HCT116 (cell line): ENCODE measurements at regions not wholly inside any gene's neighbourhood (a gene's known extent, or its start where the extent isn't known, plus 50 kb on each side); places are given as distances from the start of the nearest gene placed in this dataset.

Experiments used
- ATAC-seq: fragments of 200-7000 bp; cut with Tn5 transposase; 2 replicates; pipeline ENCODE4 v1.9.1; 2020; ENCODE audit warnings: mild to moderate bottlenecking, moderate library complexity
- BruUV-seq: library from RNA; stranded (reverse); fragments of 400-500 nt; replicated peaks from 2 replicates; lab custom pipeline; 2021; lab: Mats Ljungman, UMichigan
- CTCF ChIA-PET: fragments of 300-600 bp; sonication (Branson Sonifier 250); formaldehyde crosslinking; loops from one replicate; lab custom pipeline; 2021; ENCODE audit warnings: antibody characterized with exemption; lab: Charles Lee
- POLR2A ChIA-PET: fragments of 300-600, 350-600 bp; sonication (Branson Sonifier 250); formaldehyde crosslinking; loops from one replicate; lab custom pipeline; 2021; ENCODE audit warnings: antibody characterized with exemption; lab: Charles Lee
- RAD21 ChIA-PET, 2 experiments: fragments of 300-600 bp; sonication (Branson Sonifier 250); formaldehyde crosslinking; loops; one replicate each; lab custom pipeline; 2023; ENCODE audit warnings: low total read pairs in 2 of 2; ENCODE audit not compliant: uncharacterized antibody in 2 of 2, unreplicated experiment in 2 of 2, low non-redundant PET in 1 of 2; lab: Charles Lee
- DNase-seq: peaks from one replicate; pipeline ENCODE4 v3.0.0-alpha.2; 2010; ENCODE audit warnings: low read depth, low spot score
- H2AFZ ChIP-seq: fragments of 200-600 bp; shearing (Covaris generic), sonication (generic); 2 replicates; pipeline ENCODE4 v1.6.1; 2017; ENCODE audit warnings: low read depth, mixed run types, mixed read lengths, antibody characterized with exemption, low read length; ENCODE audit not compliant: poor library complexity, severe bottlenecking
- H3K27ac ChIP-seq: 2 replicates; pipeline ENCODE4 v1.5.1; 2012; ENCODE audit warnings: low read depth, low read length
- H3K27me3 ChIP-seq: fragments of 200-600 bp; sonication (generic); 2 replicates; pipeline ENCODE4 v1.6.1; 2016; ENCODE audit warnings: mixed run types, low read length, mixed read lengths; ENCODE audit not compliant: insufficient read depth
- H3K36me3 ChIP-seq, 2 experiments: fragments of 200-500 bp in 1 of 2; fragments of 200-600 bp in 1 of 2; sonication (Bioruptor generic) in 1 of 2; sonication (generic) in 1 of 2; 2 replicates each; pipeline versions ENCODE4 v1.5.1 to v1.6.1; 2014 to 2016; ENCODE audit warnings: low read length in 2 of 2, inconsistent platforms in 1 of 2, mixed read lengths in 1 of 2, mixed run types in 1 of 2; ENCODE audit not compliant: insufficient read depth in 2 of 2, control insufficient read depth in 1 of 2
- H3K4me1 ChIP-seq, 2 experiments: fragments of 200-600 bp in 1 of 2; sonication (generic) in 1 of 2; 2 replicates each; pipeline versions ENCODE4 v1.5.1 to v1.6.1; 2012 to 2017; ENCODE audit warnings: low read length in 2 of 2, inconsistent platforms in 1 of 2, mild to moderate bottlenecking in 1 of 2, mixed read lengths in 1 of 2, mixed run types in 1 of 2, moderate library complexity in 1 of 2; ENCODE audit not compliant: insufficient read depth in 2 of 2, control insufficient read depth in 1 of 2
- H3K4me2 ChIP-seq: fragments of 200-600 bp; sonication (generic); 2 replicates; pipeline ENCODE4 v1.6.1; 2017; ENCODE audit warnings: mixed run types, low read length, mixed read lengths
- H3K4me3 ChIP-seq, 2 experiments: fragments of 200-600 bp in 1 of 2; sonication (generic) in 1 of 2; replicated peaks in 1 of 2; 2 replicates each; pipeline ENCODE4 v1.5.1; 2011 to 2016; ENCODE audit warnings: low read length in 2 of 2, control low read depth in 1 of 2, low read depth in 1 of 2, mild to moderate bottlenecking in 1 of 2, mixed read lengths in 1 of 2, mixed run types in 1 of 2
- H3K79me2 ChIP-seq: fragments of 200-600 bp; sonication (generic); 2 replicates; pipeline ENCODE4 v1.6.1; 2017; ENCODE audit warnings: mild to moderate bottlenecking, mixed run types, low read length, moderate library complexity, mixed read lengths; ENCODE audit not compliant: insufficient read depth
- H3K9ac ChIP-seq: fragments of 200-600 bp; sonication (generic); 2 replicates; pipeline ENCODE4 v1.6.1; 2016; ENCODE audit warnings: low read length, mixed read lengths
- H3K9me2 ChIP-seq: fragments of 200-600 bp; sonication (generic), shearing (Covaris generic); 2 replicates; pipeline ENCODE4 v1.6.1; 2017; ENCODE audit warnings: mixed run types, mild to moderate bottlenecking, moderate library complexity; ENCODE audit not compliant: insufficient read depth
- H3K9me3 ChIP-seq, 2 experiments: fragments of 200-500 bp in 1 of 2; fragments of 200-600 bp in 1 of 2; sonication (Bioruptor generic) in 1 of 2; sonication (generic) in 1 of 2; 2 replicates each; pipeline ENCODE4 v1.6.1; 2014 to 2017; ENCODE audit warnings: low read length in 2 of 2, mixed read lengths in 2 of 2, inconsistent platforms in 1 of 2, low read depth in 1 of 2, mild to moderate bottlenecking in 1 of 2, mixed run types in 1 of 2, moderate library complexity in 1 of 2; ENCODE audit not compliant: control insufficient read depth in 1 of 2, insufficient read depth in 1 of 2
- H4K20me1 ChIP-seq: fragments of 200-600 bp; sonication (generic), shearing (Covaris generic); 2 replicates; pipeline ENCODE4 v1.6.1; 2017; ENCODE audit warnings: mixed run types, mild to moderate bottlenecking, moderate library complexity; ENCODE audit not compliant: insufficient read depth
- EZH2phosphoT487 ChIP-seq: fragments of 200-600 bp; IDR thresholded peaks from 2 replicates; pipeline ENCODE4 v1.6.1; 2018; ENCODE audit warnings: antibody characterized with exemption, borderline replicate concordance
- FOSL1 ChIP-seq: IDR thresholded peaks from 2 replicates; pipeline ENCODE4 v1.6.1; 2012; ENCODE audit warnings: low read depth
- JUND ChIP-seq: IDR thresholded peaks from 2 replicates; pipeline ENCODE4 v1.6.1; 2012
- SP1 ChIP-seq: IDR thresholded peaks from 2 replicates; pipeline ENCODE4 v1.6.1; 2012; ENCODE audit warnings: low read depth
- SRF ChIP-seq: IDR thresholded peaks from 2 replicates; pipeline ENCODE4 v1.6.1; 2012; ENCODE audit warnings: low read depth
- YY1 ChIP-seq: IDR thresholded peaks from 2 replicates; pipeline ENCODE4 v1.6.1; 2011; ENCODE audit warnings: low read length, low read depth, moderate library complexity, mild to moderate bottlenecking; ENCODE audit not compliant: insufficient replicate concordance; ENCODE audit errors: extremely low read depth
- intact Hi-C: fragments of 100-400 bp; cut with micrococcal nuclease; formaldehyde crosslinking; loops from 2 replicates; pipeline ENCODE4 v1.10.0; 2022
- TF ChIP-seq, protein P1 (sequence below): IDR thresholded peaks from 2 replicates; pipeline ENCODE4 v1.6.1; 2012; ENCODE audit warnings: low read depth

DNA sequence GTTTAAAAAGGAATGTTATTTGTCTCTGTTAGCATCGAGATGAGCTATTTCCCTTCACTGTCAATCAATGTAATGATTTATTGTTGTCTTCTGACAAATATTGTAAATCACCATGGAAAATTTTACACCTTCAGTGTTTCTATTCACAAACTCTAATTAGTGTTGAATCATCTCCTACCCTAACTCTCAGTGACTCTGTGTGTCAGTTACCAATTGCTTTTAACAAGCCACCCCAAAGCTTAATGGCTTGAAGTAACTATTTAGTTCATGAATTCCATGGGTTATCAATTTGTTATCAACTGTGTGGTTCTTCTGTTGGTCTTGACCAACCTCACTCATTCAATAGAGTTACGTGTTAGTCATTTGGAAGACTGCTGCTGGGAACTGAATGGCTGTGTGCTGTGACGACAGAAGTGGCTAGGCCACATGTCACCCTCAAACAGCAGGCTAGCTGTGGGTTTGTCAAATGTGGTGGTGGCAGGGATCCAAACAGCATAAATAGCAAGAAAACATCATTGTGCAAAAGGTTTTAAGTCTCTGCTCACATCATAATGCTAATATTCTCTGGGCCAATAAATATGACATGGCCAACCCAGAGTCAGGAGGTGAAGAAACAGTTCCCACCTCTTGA lies 910.8 kb upstream of the CDH2 start (continued):
- TF ChIP-seq, protein P1, sequence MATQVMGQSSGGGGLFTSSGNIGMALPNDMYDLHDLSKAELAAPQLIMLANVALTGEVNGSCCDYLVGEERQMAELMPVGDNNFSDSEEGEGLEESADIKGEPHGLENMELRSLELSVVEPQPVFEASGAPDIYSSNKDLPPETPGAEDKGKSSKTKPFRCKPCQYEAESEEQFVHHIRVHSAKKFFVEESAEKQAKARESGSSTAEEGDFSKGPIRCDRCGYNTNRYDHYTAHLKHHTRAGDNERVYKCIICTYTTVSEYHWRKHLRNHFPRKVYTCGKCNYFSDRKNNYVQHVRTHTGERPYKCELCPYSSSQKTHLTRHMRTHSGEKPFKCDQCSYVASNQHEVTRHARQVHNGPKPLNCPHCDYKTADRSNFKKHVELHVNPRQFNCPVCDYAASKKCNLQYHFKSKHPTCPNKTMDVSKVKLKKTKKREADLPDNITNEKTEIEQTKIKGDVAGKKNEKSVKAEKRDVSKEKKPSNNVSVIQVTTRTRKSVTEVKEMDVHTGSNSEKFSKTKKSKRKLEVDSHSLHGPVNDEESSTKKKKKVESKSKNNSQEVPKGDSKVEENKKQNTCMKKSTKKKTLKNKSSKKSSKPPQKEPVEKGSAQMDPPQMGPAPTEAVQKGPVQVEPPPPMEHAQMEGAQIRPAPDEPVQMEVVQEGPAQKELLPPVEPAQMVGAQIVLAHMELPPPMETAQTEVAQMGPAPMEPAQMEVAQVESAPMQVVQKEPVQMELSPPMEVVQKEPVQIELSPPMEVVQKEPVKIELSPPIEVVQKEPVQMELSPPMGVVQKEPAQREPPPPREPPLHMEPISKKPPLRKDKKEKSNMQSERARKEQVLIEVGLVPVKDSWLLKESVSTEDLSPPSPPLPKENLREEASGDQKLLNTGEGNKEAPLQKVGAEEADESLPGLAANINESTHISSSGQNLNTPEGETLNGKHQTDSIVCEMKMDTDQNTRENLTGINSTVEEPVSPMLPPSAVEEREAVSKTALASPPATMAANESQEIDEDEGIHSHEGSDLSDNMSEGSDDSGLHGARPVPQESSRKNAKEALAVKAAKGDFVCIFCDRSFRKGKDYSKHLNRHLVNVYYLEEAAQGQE, result no peak
- TF ChIP-seq JUND (no peak), SP1 (no peak), EZH2phosphoT487 (no peak), YY1 (no peak), SRF (no peak)

DNA sequence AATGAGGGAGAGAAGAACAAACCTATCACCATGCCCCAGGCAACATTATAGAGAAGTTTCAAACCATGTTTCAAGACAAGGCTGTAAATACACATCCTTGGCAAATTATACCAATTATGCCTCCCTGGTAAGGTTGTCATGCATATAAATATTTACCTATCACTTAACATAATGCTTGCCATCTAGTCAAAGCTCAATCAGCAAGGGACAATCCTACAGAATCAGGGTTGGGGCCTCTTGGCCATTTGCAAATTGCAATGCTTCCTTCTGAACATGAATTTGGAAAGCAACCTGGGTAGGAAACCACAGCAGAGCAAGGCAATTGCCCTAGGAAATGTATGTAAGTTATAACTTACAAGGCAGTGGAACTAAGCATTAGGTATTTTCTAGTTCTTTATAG lies 907.2 kb upstream of the CDH2 start:
- Histone ChIP-seq H3K27ac (no peak overlapping the region), H2AFZ (no peak overlapping the region), H4K20me1 (no peaks in the 10 kb centered on the region), H3K4me3 (no peak overlapping the region), H3K9me2 (no peaks in the 10 kb centered on the region), H3K9me3 (no peaks in the 10 kb centered on the region), H3K36me3 (no peaks in the 10 kb centered on the region), H3K9ac (no peak overlapping the region), H3K4me1 (no peaks in the 10 kb centered on the region), H3K79me2 (no peaks in the 10 kb centered on the region), H3K4me2 (no peak overlapping the region), H3K27me3 (no peaks in the 10 kb centered on the region)
- ChIA-PET POLR2A (no interaction called here), RAD21 (no interaction called here), CTCF (no interaction called here)
- TF ChIP-seq FOSL1, result no peak
- no peak for DNase-seq
- intact Hi-C loops, result no loop called here
- no TSS peak for BruUV-seq
- ATAC-seq, result no peak
